PFSK-1 (cell line): ENCODE measurements at regions not wholly inside any gene's neighbourhood (a gene's known extent, or its start where the extent isn't known, plus 50 kb on each side); places are given as distances from the start of the nearest gene placed in this dataset.

ENCODE experiments used
- FOXP2 ChIP-seq: optimal IDR thresholded peaks from 2 replicates; pipeline ENCODE3; 2011; ENCODE audit warnings: borderline replicate concordance, control low read depth, inconsistent platforms; ENCODE audit not compliant: insufficient read depth; ENCODE audit errors: extremely low read length, extremely low read depth
- POLR2AphosphoS5 ChIP-seq: IDR thresholded peaks from 2 replicates; pipeline ENCODE4 v1.6.1; 2012; ENCODE audit warnings: low read depth, mild to moderate bottlenecking, control low read depth, low read length, moderate library complexity
- REST ChIP-seq, 2 experiments: IDR thresholded peaks; 2 replicates each; pipeline versions ENCODE4 v1.6.1 to v1.8.0; 2011 to 2012; ENCODE audit warnings: low read depth in 2 of 2, low read length in 2 of 2, control low read depth in 1 of 2, inconsistent platforms in 1 of 2, mild to moderate bottlenecking in 1 of 2, moderate library complexity in 1 of 2; ENCODE audit not compliant: insufficient read depth in 1 of 2
- SIN3A ChIP-seq: IDR thresholded peaks from 2 replicates; pipeline ENCODE4 v1.6.1; 2012; ENCODE audit warnings: mild to moderate bottlenecking, low read length, moderate library complexity, borderline replicate concordance; ENCODE audit not compliant: insufficient read depth
- TAF1 ChIP-seq: IDR thresholded peaks from 2 replicates; pipeline ENCODE4 v1.6.1; 2012; ENCODE audit warnings: low read length, control low read depth, borderline replicate concordance; ENCODE audit not compliant: insufficient read depth

- TF ChIP-seq TAF1 (no peak), POLR2AphosphoS5 (no peak), REST (IDR thresholded peaks at IDR 0.05; ENCODE audit: insufficient read depth in 1 of 2, low read depth in 2 of 2, low read length in 2 of 2) (no peak), SIN3A (no peak), FOXP2 (no peak)
Measured at GRCh38 chr13:105787632-105788031, 747.8 kb downstream of the EFNB2 start.
